ENCODE measurements at regions not wholly inside any gene's neighbourhood (a gene's known extent, or its start where the extent isn't known, plus 50 kb on each side); places are given as distances from the start of the nearest gene placed in this dataset.

GRCh38 chr2:219723311-219723710, 95.9 kb downstream of the SLC4A3 start (continued):
- TF ChIP-seq RBAK (tag by site-specific recombination; IDR thresholded peaks at IDR 0.05) = no peak

- Histone ChIP-seq H3K4me3 (ENCODE audit: low read depth, low read length) (no peak overlapping the region), H3K9me3 (ENCODE audit: control insufficient read depth, insufficient read depth, low read depth, low read length) (no peaks in the 10 kb centered on the region), H3K4me1 (ENCODE audit: control insufficient read depth, insufficient read depth, low read length) (peaks cover 20% of the 10 kb centered on the region; the same call in 1 of the 2 replicates), H3K27ac (ENCODE audit: extremely low read depth, low read depth, low read length) (no peak overlapping the region), H3K36me3 (ENCODE audit: control insufficient read depth in 2 of 2, insufficient read depth in 1 of 2, low read length in 2 of 2) (no peaks in the 10 kb centered on the region)
- CTCF ChIA-PET = no interaction called here
- POLR2A ChIA-PET = no interaction called here
- TF ChIP-seq ATF2 (tag by site-specific recombination; IDR thresholded peaks at IDR 0.05; ENCODE audit: low read depth) = no peak
- TF ChIP-seq ZNF404 (tag by site-specific recombination; IDR thresholded peaks at IDR 0.05) = no peak
- no peak for TF ChIP-seq YY1 (tag by site-specific recombination; IDR thresholded peaks at IDR 0.05)
- no peak for TF ChIP-seq ZNF639 (tag by site-specific recombination; IDR thresholded peaks at IDR 0.05)
- no peak for TF ChIP-seq ZNF324 (tag by site-specific recombination; IDR thresholded peaks at IDR 0.05)
- no peak for TF ChIP-seq ZNF433 (tag by site-specific recombination; IDR thresholded peaks at IDR 0.05; ENCODE audit: low read depth)
These were observed 97.2 kb downstream of the SLC4A3 start for GRCh38 chr2:219724628-219725027.

- ChIA-PET CTCF (interaction anchor here (0.6 to 2.0 kb wide), 5 partner anchors 8 to 1780 kb away, joined by 3 to 9 read pairs (median 3); no protein-coding TSS in a partner anchor), POLR2A (no interaction called here)
- Histone ChIP-seq H3K36me3 (ENCODE audit: control insufficient read depth in 2 of 2, insufficient read depth in 1 of 2, low read length in 2 of 2) (no peaks in the 10 kb centered on the region), H3K9me3 (ENCODE audit: control insufficient read depth, insufficient read depth, low read depth, low read length) (no peaks in the 10 kb centered on the region), H3K4me1 (ENCODE audit: control insufficient read depth, insufficient read depth, low read length) (peaks cover 25% of the 10 kb centered on the region), H3K4me3 (ENCODE audit: low read depth, low read length) (no peak overlapping the region), H3K27ac (ENCODE audit: extremely low read depth, low read depth, low read length) (no peak overlapping the region)
- no peak for TF ChIP-seq ZNF707 (tag by site-specific recombination; IDR thresholded peaks at IDR 0.05)
- no peak for TF ChIP-seq GLIS2 (tag by site-specific recombination; IDR thresholded peaks at IDR 0.05)
- TF ChIP-seq ZNF654 (tag by site-specific recombination; IDR thresholded peaks at IDR 0.05; ENCODE audit: low read depth) = peak; percentile 19; the same call in 1 of the 2 replicates
- TF ChIP-seq ZNF416 (tag by site-specific recombination; IDR thresholded peaks at IDR 0.05) = no peak
- no peak for TF ChIP-seq AEBP2 (tag by site-specific recombination; IDR thresholded peaks at IDR 0.05; ENCODE audit: borderline replicate concordance)
- no peak for TF ChIP-seq ZNF19 (tag by site-specific recombination; IDR thresholded peaks at IDR 0.05; ENCODE audit: low read depth)
These were observed 99.5 kb downstream of the SLC4A3 start for GRCh38 chr2:219726916-219727315.

- CTCF ChIA-PET = interaction anchor here (0.6 to 2.0 kb wide), 6 partner anchors 20 to 206 kb away, joined by 3 to 9 read pairs (median 4); no protein-coding TSS in a partner anchor
- Histone ChIP-seq H3K36me3 (ENCODE audit: control insufficient read depth in 2 of 2, insufficient read depth in 1 of 2, low read length in 2 of 2) (no peaks in the 10 kb centered on the region), H3K4me1 (ENCODE audit: control insufficient read depth, insufficient read depth, low read length) (peaks cover 25% of the 10 kb centered on the region), H3K4me3 (ENCODE audit: low read depth, low read length) (no peak overlapping the region), H3K27ac (ENCODE audit: extremely low read depth, low read depth, low read length) (peak overlapping the region; percentile 81), H3K9me3 (ENCODE audit: control insufficient read depth, insufficient read depth, low read depth, low read length) (no peaks in the 10 kb centered on the region)
- POLR2A ChIA-PET = interaction anchor here (1.5 kb wide), 1 partner anchor 20 kb away, joined by 6 read pairs; no protein-coding TSS in a partner anchor
- TF ChIP-seq ZNF184 (tag by site-specific recombination; IDR thresholded peaks at IDR 0.05) (no peak), PRDM10 (tag by site-specific recombination; IDR thresholded peaks at IDR 0.05) (peak; percentile 23), TRIM28 (IDR thresholded peaks at IDR 0.05; ENCODE audit: borderline replicate concordance, low read length) (0 out of 2 replicates have a peak, but pooled peaks have one; percentile 39), WT1 (tag by site-specific recombination; IDR thresholded peaks at IDR 0.05) (peak; percentile 57; the same call in 1 of the 2 replicates), ZFP69B (tag by site-specific recombination; IDR thresholded peaks at IDR 0.05) (peak; percentile 86), MZF1 (tag by site-specific recombination; IDR thresholded peaks at IDR 0.05; ENCODE audit: borderline replicate concordance) (peak; percentile 45; the same call in 1 of the 2 replicates), ZNF692 (tag by site-specific recombination; IDR thresholded peaks at IDR 0.05) (peak; percentile 71)
These were observed 100.5 kb downstream of the SLC4A3 start for GRCh38 chr2:219727771-219728429.
